NCI-H510A treated with DMSO at 0.1 percent for 48 hours (cell line): ENCODE measurements at regions not wholly inside any gene's neighbourhood (a gene's known extent, or its start where the extent isn't known, plus 50 kb on each side); places are given as distances from the start of the nearest gene placed in this dataset.
"Not testable (repeated sequence)": the region's sequence is repeated elsewhere in the genome, so short reads cannot be mapped to it uniquely, and the experiment has no call there.

Experiments used
- DNase-seq: peaks from one replicate; lab custom pipeline; 2025; lab: John Stamatoyannopoulos, UW

DNA sequence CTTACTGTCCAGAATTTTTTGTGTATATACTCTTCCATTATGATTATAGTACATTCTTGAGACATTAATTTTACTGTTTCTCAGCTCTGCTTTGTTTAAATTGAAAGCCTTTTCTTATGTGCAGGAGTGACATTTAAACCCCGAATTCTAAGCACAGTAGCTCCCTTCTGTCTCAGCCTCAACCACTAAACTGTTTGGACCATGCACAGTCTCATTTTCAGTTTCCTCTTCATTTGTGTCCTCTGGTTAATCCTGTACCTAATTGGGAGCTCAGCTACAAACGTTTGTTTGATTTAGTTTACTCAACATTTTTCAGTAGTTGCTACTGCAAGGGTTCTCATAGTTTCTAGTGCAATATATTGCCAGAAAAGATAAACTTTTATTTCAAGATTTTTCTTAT is 206.3 kb downstream of the SLITRK5 start:
- no peak for DNase-seq

DNA sequence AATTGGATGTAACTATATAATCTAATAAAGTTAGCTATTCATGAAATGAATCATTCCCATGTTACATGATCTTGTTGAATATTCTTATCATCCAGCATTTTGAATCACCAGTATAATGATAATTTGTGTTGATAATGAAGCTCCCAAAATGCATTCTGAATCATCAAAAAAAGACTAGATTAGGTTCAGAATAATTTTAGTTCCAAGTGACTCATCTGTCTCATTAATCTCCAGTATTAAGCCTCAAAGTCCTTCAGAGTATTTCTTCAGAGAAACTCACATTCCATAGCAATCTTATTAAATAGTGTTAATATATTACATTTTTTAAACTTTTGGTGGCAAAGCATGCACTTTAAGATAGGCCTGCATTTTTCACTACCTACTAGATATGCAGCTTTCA is 207.5 kb downstream of the SLITRK5 start:
- no peak for DNase-seq

DNA sequence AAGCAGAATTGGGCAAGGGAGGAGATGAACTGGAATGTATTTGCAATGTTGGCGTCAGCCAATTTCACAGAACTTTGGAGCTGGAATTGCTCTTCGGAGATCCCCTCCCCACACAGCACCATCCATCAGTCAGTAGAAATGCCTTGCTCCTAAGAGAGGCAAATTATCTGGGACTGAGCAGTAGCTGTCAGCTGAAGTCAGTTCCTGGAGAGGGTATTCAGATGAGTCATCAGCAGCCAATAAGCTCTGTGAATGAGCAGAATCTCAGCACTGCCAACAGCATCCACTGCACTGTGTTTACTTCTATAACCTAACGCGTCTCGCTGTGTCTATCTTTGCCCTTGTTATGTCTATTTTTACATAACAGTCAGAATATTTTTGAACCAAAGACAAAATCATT is 213.7 kb downstream of the SLITRK5 start:
- peak; percentile 51 for DNase-seq

DNA sequence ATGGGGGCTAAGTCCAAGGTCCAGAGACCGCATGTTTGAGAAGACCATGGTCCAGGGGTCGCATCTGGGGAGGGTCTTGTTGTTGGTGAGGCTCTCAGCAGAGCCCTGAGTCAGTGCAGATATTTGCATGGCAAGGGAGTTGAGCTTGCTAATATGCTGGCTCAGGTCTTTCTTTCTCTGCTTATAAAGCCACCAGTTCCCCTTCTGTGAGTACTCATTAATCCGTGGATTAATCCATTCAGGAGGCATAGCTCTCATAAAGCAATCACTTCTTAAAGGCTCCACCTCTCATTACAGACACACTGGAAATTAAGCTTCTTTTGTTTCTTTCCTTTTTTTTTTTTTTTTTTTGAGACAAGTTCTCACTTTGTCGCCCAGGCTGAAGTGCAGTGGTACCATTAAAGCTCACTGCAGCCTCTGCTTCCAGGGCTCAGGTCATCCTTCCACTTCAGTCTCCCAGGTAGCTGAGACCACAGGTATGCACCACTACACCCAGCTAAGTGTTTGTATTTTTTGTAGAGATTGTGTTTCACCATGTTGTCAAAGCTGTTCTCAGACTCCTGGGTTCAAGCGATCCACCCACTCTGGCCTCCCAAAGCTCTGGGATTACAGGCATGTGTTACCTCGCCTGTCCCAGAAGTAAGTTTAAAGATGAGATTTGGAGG is 216.4 kb downstream of the SLITRK5 start:
- DNase-seq: peak; percentile 34

DNA sequence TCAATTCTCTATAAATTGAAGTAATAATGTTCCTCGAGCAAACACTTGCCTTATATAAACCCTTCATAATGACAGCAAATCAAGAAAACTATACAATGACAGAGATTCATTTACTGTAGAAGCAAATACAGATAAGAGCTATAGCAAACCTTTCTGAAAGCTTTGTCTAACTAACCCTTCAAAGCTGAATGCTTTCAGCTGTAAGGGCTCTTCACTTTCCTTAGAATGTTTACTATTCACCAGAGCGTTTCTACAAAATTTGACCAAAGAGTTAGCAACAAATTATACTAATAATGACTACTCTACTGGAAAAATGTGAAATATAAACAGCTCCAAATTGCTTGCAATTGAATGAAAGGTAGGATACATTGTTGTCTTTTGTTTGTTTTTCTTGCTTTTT is 218.1 kb downstream of the SLITRK5 start:
- DNase-seq: peak; percentile 83

DNA sequence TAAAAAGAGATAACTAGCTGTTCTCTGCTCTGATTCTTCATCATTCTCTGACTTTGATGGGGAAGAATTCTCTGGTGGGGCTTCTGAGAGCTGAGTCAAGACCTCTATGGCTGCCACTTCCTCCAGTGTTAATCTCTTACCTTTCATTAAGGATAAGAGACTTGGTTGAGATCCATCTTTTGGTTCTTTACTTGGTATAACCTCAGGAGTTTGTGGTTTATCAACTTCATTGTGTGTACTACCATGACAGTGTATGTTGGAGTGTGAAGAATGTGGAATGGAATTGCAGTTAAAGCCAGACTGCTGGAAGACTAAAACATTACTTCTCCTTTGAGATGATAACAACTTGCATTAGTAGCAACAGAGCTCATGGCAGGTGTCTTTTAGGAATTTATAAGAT is 222.0 kb downstream of the SLITRK5 start:
- no peak for DNase-seq

DNA sequence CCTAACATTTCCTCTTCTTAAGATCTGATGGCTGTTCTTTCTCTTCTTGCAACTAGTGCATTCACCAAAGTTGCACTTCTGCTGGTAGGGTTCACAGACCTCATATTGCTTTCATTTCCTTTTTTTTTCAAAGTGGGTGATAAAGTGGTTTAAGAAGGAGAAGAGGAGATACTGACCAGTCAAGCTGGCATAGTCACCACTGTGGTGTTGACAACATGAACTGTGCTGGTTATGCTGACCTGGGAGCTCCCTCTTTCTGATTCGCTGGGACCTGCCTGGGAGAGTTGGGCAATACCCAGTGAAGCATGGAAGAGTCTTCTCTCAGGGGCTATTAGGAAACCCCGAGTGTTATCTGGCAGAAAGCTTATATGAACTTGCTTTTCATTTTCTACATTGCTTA is 222.9 kb downstream of the SLITRK5 start:
- no peak for DNase-seq

DNA sequence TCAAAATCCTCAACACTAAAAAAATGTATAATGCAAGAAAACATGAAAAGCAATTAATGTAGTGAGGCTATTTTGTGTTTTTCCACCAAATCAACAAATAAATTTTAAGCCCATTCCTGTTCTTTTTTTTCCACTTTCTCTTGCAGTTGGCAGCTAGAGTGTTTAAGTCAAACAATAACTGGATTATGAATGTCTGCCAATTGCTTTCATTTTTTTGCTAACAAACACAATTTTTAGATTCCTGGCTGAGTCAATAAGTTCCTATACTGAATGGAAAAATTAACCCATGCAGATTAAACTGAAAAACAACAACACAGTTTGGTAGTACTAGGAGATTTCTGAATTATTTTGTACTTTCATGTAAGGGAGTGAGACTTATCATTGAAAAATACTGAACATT is 232.4 kb downstream of the SLITRK5 start:
- DNase-seq: no peak

DNA sequence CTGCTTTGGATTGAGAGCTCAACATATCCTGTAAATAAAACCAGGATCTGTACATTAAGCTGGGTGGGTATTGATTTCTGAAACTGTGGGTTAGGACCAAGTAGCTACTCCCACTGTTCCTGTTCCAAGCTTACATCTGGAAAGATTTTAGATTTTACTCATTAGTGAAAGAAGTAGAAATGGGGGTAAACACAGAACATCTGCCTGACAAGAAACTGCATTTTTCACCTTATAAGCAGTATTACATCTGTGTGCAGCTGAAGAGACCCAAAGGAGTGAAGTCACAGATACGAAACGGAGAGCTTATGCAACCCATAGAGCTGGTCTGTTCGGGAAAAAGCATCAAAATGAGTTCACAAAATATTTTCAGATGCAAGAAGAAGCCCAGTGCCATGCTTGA is 235.2 kb downstream of the SLITRK5 start:
- DNase-seq: no peak

DNA sequence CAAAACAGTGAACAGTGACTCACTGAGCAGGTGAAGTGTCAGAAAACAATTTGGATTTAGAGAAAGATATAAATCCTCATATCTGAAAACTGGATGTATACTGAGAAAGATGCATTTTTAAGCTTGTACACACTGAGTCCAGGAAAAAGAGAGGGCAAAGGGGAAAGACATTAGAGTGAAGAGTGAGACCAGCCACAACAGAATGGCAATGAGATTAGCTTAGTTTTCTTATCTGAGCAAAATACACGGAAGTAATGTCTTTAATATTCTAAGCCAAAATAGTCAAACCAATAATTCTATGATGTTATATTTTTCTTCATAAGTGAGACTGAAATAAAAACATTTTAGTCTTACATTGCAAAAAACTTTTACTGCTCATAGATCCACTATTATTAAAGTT is 236.0 kb downstream of the SLITRK5 start:
- no peak for DNase-seq

DNA sequence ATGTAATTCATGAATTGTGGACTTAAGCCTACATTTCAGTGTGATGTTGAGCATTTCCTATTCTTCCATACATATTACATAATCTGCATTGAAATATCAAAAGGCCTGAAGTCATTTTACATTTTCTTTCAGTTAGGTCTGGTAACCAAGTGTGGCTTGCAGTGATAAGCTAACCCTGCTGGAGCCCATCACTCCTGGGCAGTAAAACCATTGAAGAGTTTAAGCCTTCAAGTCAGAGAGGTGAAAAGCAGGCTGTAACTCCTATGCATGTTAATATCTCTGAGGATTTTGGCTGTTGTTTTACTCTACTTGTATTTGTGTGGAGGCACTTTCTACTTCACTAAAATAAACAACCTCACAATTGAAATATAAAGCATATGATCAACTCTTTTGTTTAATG is 248.8 kb downstream of the SLITRK5 start:
- no peak for DNase-seq

DNA sequence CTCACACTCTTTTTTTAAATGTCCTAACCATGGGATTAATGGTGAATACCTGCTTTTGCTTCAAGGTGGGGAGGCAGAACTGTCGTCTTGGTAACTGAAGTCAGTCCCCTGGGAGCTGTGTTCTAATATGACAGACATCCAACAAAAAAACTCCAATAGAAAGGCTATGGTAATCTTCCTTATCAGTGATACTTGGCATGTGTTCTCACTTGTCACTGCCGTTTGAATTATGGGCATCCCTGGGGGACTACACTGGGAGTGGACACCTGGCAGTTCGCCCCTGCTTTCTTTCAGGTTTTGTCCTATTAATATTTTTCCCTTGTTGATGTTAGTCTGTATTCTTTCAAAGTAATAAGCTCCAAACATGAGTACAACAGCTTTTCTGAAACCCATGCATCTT is 252.6 kb downstream of the SLITRK5 start:
- no peak for DNase-seq

DNA sequence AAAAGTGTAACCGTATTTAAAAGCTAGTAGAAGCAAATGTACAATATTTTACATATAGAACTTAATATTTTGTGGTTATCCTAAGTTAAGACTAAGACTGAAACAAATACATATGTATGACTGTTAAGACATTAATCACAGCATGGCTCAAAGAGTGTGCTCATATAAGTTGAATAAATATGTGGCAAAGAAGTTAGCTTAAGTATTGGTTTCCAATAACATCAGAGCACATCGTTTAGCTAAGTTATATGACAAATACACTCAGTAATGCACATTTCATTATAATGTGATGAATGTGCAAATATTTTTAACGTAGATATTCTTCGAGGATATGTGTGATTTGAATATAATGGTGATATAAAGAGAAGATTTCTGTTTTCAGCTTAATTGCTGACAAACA is 253.8 kb downstream of the SLITRK5 start:
- DNase-seq: no peak

DNA sequence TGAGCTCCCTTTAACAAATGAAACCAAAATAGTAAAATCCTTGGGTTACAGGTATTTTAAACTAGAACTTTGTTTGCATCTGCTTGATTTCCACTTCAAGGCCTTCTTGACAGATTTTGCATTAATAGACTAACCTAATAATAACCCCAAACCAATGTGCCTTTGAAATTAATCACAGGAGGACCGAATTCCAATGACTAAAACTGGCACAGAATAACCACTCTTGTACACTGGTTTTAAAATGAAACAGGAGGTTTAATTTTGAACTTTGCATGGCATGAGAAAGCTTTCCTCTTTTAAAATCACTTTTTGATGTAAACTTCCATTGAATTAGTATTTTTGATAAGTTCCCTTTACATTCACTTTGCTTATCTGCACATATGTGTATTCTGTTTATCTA is 269.6 kb downstream of the SLITRK5 start:
- DNase-seq: no peak

DNA sequence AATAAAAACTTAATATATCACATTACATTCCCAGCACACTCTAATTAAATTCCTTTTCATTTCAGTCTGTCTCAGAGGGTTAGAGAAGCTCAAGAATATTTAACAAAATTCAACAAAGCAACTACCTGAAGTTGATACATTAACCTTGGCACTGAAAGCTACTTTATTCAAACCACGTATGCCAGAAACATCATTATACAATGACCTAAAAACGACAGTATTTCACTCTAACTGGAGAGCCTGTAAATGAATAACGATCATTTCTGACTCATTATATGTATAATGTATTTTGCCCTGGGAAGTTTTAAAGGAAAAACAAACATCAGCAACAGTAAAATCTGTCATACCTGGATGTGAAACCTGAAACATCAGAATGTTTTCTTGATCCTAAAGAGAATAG is 270.1 kb downstream of the SLITRK5 start:
- DNase-seq: no peak

DNA sequence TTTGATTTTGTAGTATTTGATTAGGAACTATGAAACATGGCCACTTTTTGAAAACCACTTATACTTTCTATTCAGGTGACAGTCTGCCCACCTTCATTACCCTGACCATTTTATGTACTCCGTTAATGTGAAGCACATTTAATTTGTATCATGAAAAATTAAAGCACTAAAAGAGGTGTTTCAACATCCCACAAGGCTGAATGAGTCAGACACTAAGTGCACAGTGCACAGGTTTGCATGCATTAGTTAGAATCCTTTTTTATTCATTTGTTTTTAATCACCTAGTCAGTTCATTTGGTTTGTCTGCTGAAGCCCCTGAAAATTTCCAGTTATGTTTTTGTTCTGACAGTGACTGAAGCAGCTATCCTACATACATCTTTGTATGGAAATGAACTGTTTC is 271.0 kb downstream of the SLITRK5 start:
- no peak for DNase-seq

DNA sequence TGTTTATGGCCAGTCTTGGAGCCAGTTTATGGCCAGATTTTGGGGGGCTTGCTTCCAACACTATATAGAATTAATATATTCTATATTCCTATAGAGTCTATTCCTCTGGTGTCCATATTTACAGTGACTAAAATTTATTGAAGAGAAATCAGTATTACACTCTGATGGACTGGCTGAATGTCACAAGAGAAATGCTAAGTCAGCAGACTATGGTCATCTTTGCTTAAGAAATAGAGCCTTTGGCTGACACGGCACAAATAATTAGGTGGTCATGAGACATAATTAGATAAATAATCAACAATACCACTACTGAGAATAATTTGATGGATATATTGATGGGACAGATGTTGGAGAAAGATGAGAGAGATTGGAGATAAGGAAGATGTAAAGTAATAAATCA is 272.9 kb downstream of the SLITRK5 start:
- DNase-seq: no peak

DNA sequence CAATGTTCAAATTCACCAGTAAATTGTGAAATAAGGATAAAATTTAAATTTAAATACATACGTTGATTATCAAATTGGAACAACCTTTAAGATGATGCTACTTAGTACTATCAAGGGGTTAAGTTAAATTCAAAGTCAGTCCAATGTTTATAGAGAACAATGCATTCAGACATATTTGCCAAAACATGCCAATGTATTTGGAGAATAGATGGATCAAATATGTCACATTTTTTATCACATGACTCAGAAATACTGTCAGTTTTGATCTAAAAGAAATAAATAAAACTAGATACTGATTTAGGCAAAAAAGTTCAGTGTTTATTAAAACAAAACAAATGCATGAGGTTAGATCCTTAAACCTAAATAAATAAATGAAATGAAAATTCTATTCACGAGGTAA is 281.2 kb downstream of the SLITRK5 start:
- no peak for DNase-seq

DNA sequence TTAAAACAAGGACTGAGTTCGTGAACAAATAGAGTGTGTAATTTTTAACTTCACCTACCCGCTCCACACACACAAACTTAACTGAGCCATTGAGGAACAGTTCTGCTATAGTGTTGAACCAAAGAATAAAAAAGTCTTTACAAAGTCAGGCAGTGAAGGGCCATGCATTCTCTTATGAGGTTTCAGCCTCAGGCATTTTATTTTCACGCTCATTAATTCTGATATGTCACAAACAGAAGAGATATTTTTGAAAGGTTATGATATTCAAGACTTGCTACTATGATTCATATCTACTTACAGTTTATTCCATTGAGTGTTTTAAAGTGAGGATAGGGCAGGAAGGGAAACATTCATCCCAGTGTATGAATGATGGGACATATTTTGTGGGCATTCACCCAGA is 282.2 kb downstream of the SLITRK5 start:
- DNase-seq: no peak

DNA sequence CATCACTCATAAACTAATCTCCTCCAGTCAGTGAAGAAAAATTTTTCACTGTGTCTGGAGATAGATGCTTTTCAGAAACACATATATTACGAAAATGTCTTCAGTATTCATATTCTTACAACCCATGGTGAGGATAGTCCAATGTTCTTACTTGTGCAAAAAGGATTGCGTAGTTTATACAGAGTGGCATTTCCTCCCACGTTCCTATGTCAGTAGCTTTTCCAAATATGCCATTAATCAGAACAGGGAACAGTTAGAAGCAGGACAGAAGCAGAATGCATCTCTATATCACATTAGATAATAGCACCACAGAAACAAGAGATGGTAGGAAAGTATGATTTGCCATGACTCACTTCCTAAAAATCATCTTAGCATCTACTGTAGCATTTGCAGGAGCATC is 282.9 kb downstream of the SLITRK5 start:
- DNase-seq: no peak

DNA sequence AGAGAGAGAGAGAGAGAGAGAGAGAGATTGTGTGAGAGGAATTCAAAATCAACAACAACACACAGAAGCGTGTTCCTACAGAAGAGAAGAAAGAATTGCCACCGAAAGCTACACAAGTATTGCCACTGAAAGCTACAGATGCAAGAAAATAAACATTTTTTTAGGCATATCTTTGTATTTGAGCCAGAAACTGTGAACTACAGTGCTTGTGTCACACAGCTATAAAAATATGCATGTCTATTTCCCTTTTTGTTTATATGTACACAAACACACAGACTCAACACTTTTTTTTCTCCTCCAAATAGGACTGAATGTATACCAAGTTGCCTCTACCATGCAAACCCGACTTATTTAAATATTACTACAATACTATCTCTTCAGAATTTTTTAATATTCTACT is 290.4 kb downstream of the SLITRK5 start:
- no peak for DNase-seq

DNA sequence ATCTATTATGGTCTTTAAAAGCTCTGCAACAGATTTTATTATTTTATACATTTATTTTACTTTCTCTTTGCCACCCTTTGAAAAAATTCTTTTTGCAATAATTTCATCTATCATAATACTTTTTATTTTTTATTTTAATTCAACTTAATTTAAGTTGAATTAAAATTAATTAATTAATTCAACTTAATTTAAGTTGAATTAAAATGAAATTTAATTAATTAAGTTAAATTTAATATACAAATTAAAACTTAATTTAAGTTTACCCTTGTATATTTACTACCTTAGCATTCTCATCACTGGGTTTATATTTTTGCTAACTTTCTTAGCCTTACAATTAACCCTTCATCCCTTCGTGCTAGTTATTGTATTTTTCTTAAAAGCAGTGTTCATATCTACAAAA is 301.4 kb downstream of the SLITRK5 start:
- no peak for DNase-seq

DNA sequence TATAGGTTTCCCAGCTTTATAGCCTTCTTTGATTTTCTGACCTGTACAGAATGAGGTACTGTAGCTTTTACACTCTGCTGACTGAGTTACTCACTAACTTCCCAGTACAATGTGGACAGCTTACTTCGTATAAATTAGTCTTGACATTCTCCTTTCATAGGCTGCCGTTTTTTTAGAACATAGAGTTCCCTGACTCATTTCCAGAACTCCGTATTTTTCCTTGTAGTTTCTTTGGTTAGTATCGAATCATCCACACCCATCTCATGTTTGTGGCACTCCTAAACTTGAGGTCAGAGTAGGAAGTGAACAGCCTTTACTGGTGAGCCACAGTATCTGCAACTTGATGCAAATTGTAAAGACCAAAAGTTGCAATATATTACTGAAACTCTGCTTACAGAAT is 303.9 kb downstream of the SLITRK5 start:
- DNase-seq: no peak

DNA sequence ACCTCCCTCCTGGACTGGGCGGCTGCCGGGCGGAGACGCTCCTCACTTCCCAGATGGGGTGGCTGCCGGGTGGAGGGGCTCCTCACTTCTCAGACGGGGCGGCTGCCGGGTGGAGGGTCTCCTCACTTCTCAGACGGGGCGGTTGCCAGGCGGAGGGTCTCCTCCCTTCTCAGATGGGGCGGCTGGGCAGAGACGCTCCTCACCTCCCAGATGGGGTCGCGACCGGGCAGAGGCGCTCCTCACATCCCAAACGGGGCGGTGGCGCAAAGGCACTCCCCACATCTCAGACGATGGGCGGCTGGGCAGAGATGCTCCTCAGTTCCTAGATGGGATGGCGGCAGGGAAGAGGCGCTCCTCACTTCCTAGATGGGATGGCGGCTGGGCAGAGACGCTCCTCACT is 305.5 kb downstream of the SLITRK5 start:
- not testable (repeated sequence) for DNase-seq

DNA sequence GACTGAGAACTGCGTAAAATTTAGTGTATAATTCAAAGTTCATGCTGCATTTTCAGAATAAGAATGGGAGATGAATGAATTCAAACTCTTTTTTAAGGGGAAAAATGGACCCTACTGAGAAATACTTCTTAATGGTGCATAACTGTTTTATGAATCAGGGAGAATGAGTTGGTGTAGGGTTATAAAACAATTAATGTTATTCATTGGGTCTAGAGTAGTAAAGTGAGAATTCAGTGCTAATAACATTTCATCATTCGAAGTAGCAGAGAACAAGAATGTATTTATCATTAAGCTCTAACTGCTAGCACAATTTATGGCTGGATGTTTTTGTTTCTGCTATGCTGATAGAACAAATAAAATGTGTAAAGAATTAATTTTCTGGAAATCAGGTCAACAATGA is 310.2 kb downstream of the SLITRK5 start:
- no peak for DNase-seq
